ENCODE measurements at regions not wholly inside any gene's neighbourhood (a gene's known extent, or its start where the extent isn't known, plus 50 kb on each side); places are given as distances from the start of the nearest gene placed in this dataset.
"Not testable (repeated sequence)": the region's sequence is repeated elsewhere in the genome, so short reads cannot be mapped to it uniquely, and the experiment has no call there.

GRCh38 chr2:134040626-134041172 lies 213.2 kb upstream of the MGAT5 start:
- not testable (repeated sequence) for TF ChIP-seq CTCF (IDR thresholded peaks at IDR 0.05; ENCODE audit: low read depth, low read length); EZH2phosphoT487 (IDR thresholded peaks at IDR 0.05; ENCODE audit: low read depth)

Measured in OCI-LY3 (cell line).